PC-3 (cell line): ENCODE measurements at regions not wholly inside any gene's neighbourhood (a gene's known extent, or its start where the extent isn't known, plus 50 kb on each side); places are given as distances from the start of the nearest gene placed in this dataset.

Experiments used
- EZH2 ChIP-seq: fragments of 300-600 bp; sonication (generic); IDR thresholded peaks from one replicate; pipeline ENCODE4 v1.6.1; 2017; ENCODE audit warnings: antibody characterized with exemption, mild to moderate bottlenecking, low read length; ENCODE audit not compliant: unreplicated experiment
- TF ChIP-seq, protein P1 (sequence below): fragments of 300-600 bp; sonication (generic); conservative IDR thresholded peaks from 2 replicates; pipeline ENCODE4 v1.5.1; 2017; ENCODE audit warnings: antibody characterized with exemption, low read depth, mild to moderate bottlenecking, low read length

DNA sequence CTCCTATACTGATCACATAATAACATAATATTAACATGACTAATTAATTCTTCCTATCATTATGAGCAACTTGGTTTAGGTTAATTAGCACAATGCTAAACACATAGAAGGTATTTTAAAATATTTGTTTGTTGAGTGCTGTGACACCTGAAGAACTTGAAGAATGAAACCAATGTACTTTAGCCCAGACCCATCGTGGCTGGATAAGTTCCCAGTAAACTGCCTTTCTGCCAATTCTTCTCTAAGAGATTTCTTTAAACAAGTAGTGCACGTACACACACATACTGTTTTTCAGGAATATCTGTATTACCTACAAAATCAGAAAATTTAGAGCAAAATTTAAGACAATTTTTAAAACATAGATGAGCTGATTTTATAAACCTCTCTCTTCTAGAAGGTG lies 207.4 kb upstream of the SSTR1 start:
- no peak for TF ChIP-seq EZH2
- TF ChIP-seq, protein P1, sequence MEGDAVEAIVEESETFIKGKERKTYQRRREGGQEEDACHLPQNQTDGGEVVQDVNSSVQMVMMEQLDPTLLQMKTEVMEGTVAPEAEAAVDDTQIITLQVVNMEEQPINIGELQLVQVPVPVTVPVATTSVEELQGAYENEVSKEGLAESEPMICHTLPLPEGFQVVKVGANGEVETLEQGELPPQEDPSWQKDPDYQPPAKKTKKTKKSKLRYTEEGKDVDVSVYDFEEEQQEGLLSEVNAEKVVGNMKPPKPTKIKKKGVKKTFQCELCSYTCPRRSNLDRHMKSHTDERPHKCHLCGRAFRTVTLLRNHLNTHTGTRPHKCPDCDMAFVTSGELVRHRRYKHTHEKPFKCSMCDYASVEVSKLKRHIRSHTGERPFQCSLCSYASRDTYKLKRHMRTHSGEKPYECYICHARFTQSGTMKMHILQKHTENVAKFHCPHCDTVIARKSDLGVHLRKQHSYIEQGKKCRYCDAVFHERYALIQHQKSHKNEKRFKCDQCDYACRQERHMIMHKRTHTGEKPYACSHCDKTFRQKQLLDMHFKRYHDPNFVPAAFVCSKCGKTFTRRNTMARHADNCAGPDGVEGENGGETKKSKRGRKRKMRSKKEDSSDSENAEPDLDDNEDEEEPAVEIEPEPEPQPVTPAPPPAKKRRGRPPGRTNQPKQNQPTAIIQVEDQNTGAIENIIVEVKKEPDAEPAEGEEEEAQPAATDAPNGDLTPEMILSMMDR, result no peak
